Neuronal stem cell (in vitro differentiated cells): ENCODE measurements at regions not wholly inside any gene's neighbourhood (a gene's known extent, or its start where the extent isn't known, plus 50 kb on each side); places are given as distances from the start of the nearest gene placed in this dataset.

Experiments
- DNase-seq: peaks from one replicate; pipeline ENCODE4 v3.0.0-alpha.2; 2013; ENCODE audit warnings: low spot score
- H2AFZ ChIP-seq: one replicate; pipeline ENCODE4 v1.6.1; 2013; ENCODE audit warnings: mild to moderate bottlenecking, low read length, inconsistent platforms
- H2AK5ac ChIP-seq: 2 replicates; pipeline ENCODE4 v1.6.1; 2013; ENCODE audit warnings: low read depth, mild to moderate bottlenecking, inconsistent platforms, low read length, moderate library complexity, mixed read lengths
- H2BK120ac ChIP-seq: 2 replicates; pipeline ENCODE4 v1.6.1; 2013; ENCODE audit warnings: low read depth, mild to moderate bottlenecking, inconsistent platforms, low read length, moderate library complexity, mixed read lengths
- H2BK12ac ChIP-seq: one replicate; pipeline ENCODE4 v1.6.1; 2013; ENCODE audit warnings: low read length, inconsistent platforms
- H2BK15ac ChIP-seq: 2 replicates; pipeline ENCODE4 v1.6.1; 2013; ENCODE audit warnings: mild to moderate bottlenecking, low read length, inconsistent platforms, mixed read lengths
- H2BK5ac ChIP-seq: one replicate; pipeline ENCODE4 v1.6.1; 2013; ENCODE audit warnings: inconsistent platforms, mild to moderate bottlenecking, low read length, moderate library complexity
- H3K14ac ChIP-seq: one replicate; pipeline ENCODE4 v1.6.1; 2013; ENCODE audit warnings: low read length, inconsistent platforms
- H3K18ac ChIP-seq: 2 replicates; pipeline ENCODE4 v1.6.1; 2013; ENCODE audit warnings: low read length, inconsistent platforms
- H3K23ac ChIP-seq: 2 replicates; pipeline ENCODE4 v1.6.1; 2013; ENCODE audit warnings: low read depth, mild to moderate bottlenecking, mixed read lengths, low read length, inconsistent platforms; ENCODE audit not compliant: poor library complexity
- H3K27ac ChIP-seq: replicated peaks from 3 replicates; pipeline ENCODE4 v1.5.1; 2013; ENCODE audit warnings: low read length, inconsistent platforms
- H3K27me3 ChIP-seq, 3 experiments: 2 replicates each; pipeline ENCODE4 v1.6.1; 2013; ENCODE audit warnings: low read length in 3 of 3, mild to moderate bottlenecking in 2 of 3, inconsistent platforms in 1 of 3, low read depth in 1 of 3, mixed read lengths in 1 of 3, moderate library complexity in 1 of 3; ENCODE audit not compliant: control insufficient read depth in 3 of 3, insufficient read depth in 3 of 3
- H3K36me3 ChIP-seq, 2 donors: replicated peaks in 1 of 2; 2 replicates each; pipeline ENCODE4 v1.6.1; 2013; ENCODE audit warnings: low read length in 2 of 2; ENCODE audit not compliant: control insufficient read depth in 2 of 2, insufficient read depth in 2 of 2
- H3K4ac ChIP-seq: 2 replicates; pipeline ENCODE4 v1.6.1; 2013; ENCODE audit warnings: inconsistent platforms, mild to moderate bottlenecking, low read length, moderate library complexity
- H3K4me1 ChIP-seq, 2 donors: 1 replicate in 1 of 2; 2 replicates in 1 of 2; pipeline ENCODE4 v1.6.1; 2013; ENCODE audit warnings: low read length in 2 of 2, low read depth in 1 of 2; ENCODE audit not compliant: control insufficient read depth in 2 of 2, insufficient read depth in 1 of 2
- H3K4me2 ChIP-seq: one replicate; pipeline ENCODE4 v1.6.1; 2013; ENCODE audit warnings: mild to moderate bottlenecking, low read length, inconsistent platforms; ENCODE audit not compliant: insufficient read depth, poor library complexity, severe bottlenecking
- H3K4me3 ChIP-seq, 2 donors: 2 replicates each; pipeline ENCODE4 v1.5.1; 2013; ENCODE audit warnings: low read length in 2 of 2, mild to moderate bottlenecking in 2 of 2, inconsistent platforms in 1 of 2, moderate library complexity in 1 of 2
- H3K79me1 ChIP-seq: one replicate; pipeline ENCODE4 v1.6.1; 2013; ENCODE audit warnings: low read depth, mild to moderate bottlenecking, inconsistent platforms, low read length, moderate library complexity
- H3K9ac ChIP-seq: one replicate; pipeline ENCODE4 v1.6.1; 2013; ENCODE audit warnings: mild to moderate bottlenecking, low read depth, low read length, inconsistent platforms; ENCODE audit not compliant: poor library complexity
- H3K9me3 ChIP-seq, 2 donors: replicated peaks in 1 of 2; 2 replicates each; pipeline versions ENCODE3 to v1.6.1; 2013; ENCODE audit warnings: low read length in 2 of 2, mild to moderate bottlenecking in 2 of 2, inconsistent platforms in 1 of 2, low read depth in 1 of 2, mixed read lengths in 1 of 2, moderate library complexity in 1 of 2; ENCODE audit not compliant: control insufficient read depth in 2 of 2, insufficient read depth in 1 of 2
- H4K8ac ChIP-seq: one replicate; pipeline ENCODE4 v1.6.1; 2013; ENCODE audit warnings: low read depth, mild to moderate bottlenecking, inconsistent platforms, low read length, moderate library complexity
- H4K91ac ChIP-seq: one replicate; pipeline ENCODE4 v1.6.1; 2013; ENCODE audit warnings: low read length, low read depth, mild to moderate bottlenecking, inconsistent platforms; ENCODE audit not compliant: poor library complexity
- WGBS, 2 donors: extraction: QIAGEN DNeasy Blood & Tissue Kit; methylation state at CpG; one replicate each; pipeline ENCODE4 v1.1.7; 2013; ENCODE audit warnings: missing lambda C conversion rate in 2 of 2, mixed read lengths in 1 of 2; ENCODE audit not compliant: insufficient read length in 2 of 2, insufficient replicate concordance in 1 of 2; ENCODE audit errors: extremely low coverage in 2 of 2; 5-methylcytosine and 5-hydroxymethylcytosine counted together

DNA sequence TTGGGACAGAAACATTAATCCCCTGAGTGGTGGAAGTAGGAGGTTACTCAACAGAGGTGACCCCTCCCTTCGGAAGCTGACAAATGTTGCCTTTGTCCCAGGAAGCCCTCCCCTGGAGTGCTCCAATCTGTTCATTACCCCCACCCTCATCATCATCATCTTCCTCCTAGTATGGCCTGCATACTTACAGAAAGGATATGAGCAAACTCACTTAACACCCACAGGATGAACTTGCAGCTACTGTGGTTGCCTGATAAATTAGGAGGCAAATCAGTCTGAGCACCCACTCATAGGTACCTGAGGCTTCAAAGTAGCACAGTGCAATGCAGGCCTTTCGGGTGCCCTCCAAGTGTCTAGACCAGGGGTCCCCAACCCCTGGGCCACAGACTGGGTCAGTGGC, 236.7 kb upstream of the GATB start:
- Histone ChIP-seq H4K91ac (no peak overlapping the region), H2BK15ac (no peak overlapping the region), H3K23ac (no peak overlapping the region), H3K18ac (no peak overlapping the region), H3K4me1 (peaks cover 0 to 10% of the 10 kb centered on the region in 2 donors), H2BK12ac (no peak overlapping the region), H3K9me3 (no peaks in the 10 kb centered on the region), H2BK120ac (no peak overlapping the region), H3K27me3 (no peaks in the 10 kb centered on the region), H2AFZ (no peak overlapping the region), H3K4ac (no peak overlapping the region), H3K4me3 (no peak overlapping the region), H4K8ac (no peak overlapping the region), H3K36me3 (no peaks in the 10 kb centered on the region), H2AK5ac (no peak overlapping the region), H3K9ac (no peak overlapping the region), H2BK5ac (no peak overlapping the region), H3K27ac (no peak overlapping the region), H3K79me1 (no peaks in the 10 kb centered on the region), H3K4me2 (no peak overlapping the region), H3K14ac (no peak overlapping the region)
- no peak for DNase-seq
- WGBS, 2 donors = no CpG with 5 or more reads among the region's 2 CpGs

DNA sequence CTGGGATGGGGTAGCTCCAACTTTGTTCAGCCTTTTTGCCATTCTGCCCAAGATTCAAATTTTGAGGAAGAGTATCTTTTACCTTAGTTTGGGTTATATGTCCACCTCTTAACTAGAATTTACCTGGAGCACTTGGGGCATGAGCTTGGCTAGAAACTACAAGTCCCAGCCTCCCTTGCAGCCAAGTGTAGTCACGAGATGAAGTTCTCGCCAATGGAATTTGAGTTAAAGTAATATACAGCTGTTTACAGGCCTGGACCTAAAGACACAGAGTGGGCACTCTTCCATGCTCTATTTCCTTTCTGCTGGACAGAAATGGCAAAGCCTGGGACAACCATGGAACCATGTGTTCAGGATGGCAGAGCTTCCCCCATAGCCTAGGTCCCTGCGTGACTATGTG, 233.6 kb upstream of the GATB start:
- Histone ChIP-seq H3K36me3 (no peaks in the 10 kb centered on the region), H3K4me3 (no peak overlapping the region), H4K91ac (no peak overlapping the region), H2BK120ac (no peak overlapping the region), H4K8ac (no peak overlapping the region), H3K9me3 (no peaks in the 10 kb centered on the region), H2AK5ac (no peak overlapping the region), H3K23ac (no peak overlapping the region), H2BK5ac (no peak overlapping the region), H3K4me1 (peaks cover 7 to 11% of the 10 kb centered on the region in 2 donors), H2AFZ (no peak overlapping the region), H2BK12ac (no peak overlapping the region), H2BK15ac (no peak overlapping the region), H3K14ac (no peak overlapping the region), H3K79me1 (no peaks in the 10 kb centered on the region), H3K4ac (no peak overlapping the region), H3K9ac (no peak overlapping the region), H3K27me3 (no peaks in the 10 kb centered on the region), H3K27ac (no peak overlapping the region), H3K4me2 (no peak overlapping the region), H3K18ac (no peak overlapping the region)
- no peak for DNase-seq
- WGBS, 2 donors = no CpG with 5 or more reads among the region's 3 CpGs

DNA sequence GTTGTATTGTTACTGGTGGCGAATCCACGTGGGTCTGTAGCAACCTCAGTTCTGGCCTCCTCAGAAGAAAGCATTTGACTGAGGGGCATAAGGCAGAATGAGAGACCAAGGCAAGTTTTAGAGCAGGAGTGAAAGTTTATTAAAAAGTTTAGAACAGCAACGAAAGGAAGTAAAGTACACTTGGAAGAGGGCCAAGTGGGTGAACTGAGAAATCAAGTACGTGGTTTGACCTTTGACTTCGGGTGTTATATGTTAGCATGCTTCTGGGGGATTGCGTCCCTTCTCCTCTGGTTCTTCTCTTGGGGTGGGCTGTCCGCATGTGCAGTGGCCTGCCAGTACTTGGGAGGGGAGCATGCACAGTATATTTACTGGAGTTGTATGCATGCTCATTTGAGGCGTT, 232.7 kb upstream of the GATB start:
- Histone ChIP-seq H2BK15ac (no peak overlapping the region), H3K4me2 (no peak overlapping the region), H2BK120ac (no peak overlapping the region), H2AK5ac (no peak overlapping the region), H3K18ac (no peak overlapping the region), H3K14ac (no peak overlapping the region), H4K91ac (no peak overlapping the region), H2BK12ac (no peak overlapping the region), H3K27ac (no peak overlapping the region), H4K8ac (no peak overlapping the region), H2AFZ (no peak overlapping the region), H2BK5ac (no peak overlapping the region), H3K23ac (no peak overlapping the region), H3K9me3 (no peaks in the 10 kb centered on the region), H3K27me3 (no peaks in the 10 kb centered on the region), H3K79me1 (no peaks in the 10 kb centered on the region), H3K4me3 (no peak overlapping the region), H3K4ac (no peak overlapping the region), H3K4me1 (peaks cover 7 to 11% of the 10 kb centered on the region in 2 donors), H3K9ac (no peak overlapping the region), H3K36me3 (no peaks in the 10 kb centered on the region)
- WGBS, 2 donors = no CpG with 5 or more reads among the region's 8 CpGs
- no peak for DNase-seq

DNA sequence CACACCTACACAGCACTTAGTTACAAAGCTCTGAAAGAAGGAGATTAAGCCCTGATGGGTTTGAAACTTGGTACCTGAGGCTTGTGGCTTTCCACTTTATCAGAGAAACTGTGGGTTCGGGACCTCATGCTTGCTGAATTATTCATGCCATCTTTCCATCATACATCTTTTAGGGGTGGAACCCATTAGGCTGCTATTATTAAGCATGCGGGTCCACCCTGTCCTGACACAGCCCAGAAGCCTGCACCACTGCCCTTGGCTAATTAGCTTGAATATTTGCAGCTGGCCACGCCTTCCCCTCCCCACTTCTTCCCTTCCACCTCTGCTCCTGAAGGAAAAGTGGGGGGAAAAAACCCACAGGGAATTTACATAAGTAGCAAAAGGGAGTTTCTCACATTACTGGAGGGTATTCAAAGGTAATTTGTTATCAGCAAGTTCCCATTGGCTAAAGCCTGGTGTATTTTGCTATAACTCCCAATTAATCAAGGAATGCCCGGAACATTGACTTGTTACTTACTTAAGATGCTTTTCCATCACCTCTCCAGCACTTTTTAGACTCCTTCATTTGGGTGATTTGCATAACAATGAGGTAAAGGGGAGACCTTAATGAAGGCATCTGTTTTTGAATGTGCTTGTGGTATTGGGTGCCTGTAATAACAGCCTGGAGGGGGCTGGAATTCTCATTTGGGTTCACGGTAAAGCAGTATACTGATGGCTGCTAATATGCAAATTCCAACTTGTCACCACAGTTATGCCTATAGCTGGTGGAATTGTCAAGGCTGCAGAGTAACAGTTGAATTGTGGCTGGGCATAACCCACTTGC, 231.7 kb upstream of the GATB start:
- Histone ChIP-seq H3K14ac (no peak overlapping the region), H3K4me1 (peaks cover 7 to 11% of the 10 kb centered on the region in 2 donors), H2BK12ac (no peak overlapping the region), H3K23ac (no peak overlapping the region), H2BK15ac (no peak overlapping the region), H3K9me3 (no peaks in the 10 kb centered on the region), H3K9ac (no peak overlapping the region), H2AK5ac (no peak overlapping the region), H2BK5ac (no peak overlapping the region), H4K91ac (no peak overlapping the region), H3K27me3 (no peaks in the 10 kb centered on the region), H3K4ac (no peak overlapping the region), H2AFZ (no peak overlapping the region), H3K4me3 (no peak overlapping the region), H3K36me3 (no peaks in the 10 kb centered on the region), H3K79me1 (no peaks in the 10 kb centered on the region), H3K27ac (no peak overlapping the region), H2BK120ac (no peak overlapping the region), H3K4me2 (no peak overlapping the region), H4K8ac (no peak overlapping the region), H3K18ac (no peak overlapping the region)
- no CpG with 5 or more reads among the region's 5 CpGs for WGBS, 2 donors
- DNase-seq = no peak
